ENCODE measurements at regions not wholly inside any gene's neighbourhood (a gene's known extent, or its start where the extent isn't known, plus 50 kb on each side); places are given as distances from the start of the nearest gene placed in this dataset.

- no peak for TF ChIP-seq CTCF (IDR thresholded peaks at IDR 0.05)
- TF ChIP-seq EZH2 (IDR thresholded peaks at IDR 0.05; ENCODE audit: borderline replicate concordance, insufficient read depth, low read depth, low read length, poor library complexity, severe bottlenecking), result no peak
Observed at GRCh38 chr4:187304133-187304532, 580.5 kb upstream of the FAT1 start.

Data from B cell (primary cell).